Neural progenitor cell (in vitro differentiated cells): ENCODE measurements at regions not wholly inside any gene's neighbourhood (a gene's known extent, or its start where the extent isn't known, plus 50 kb on each side); places are given as distances from the start of the nearest gene placed in this dataset.

ENCODE experiments used
- DNase-seq: peaks from one replicate; pipeline ENCODE4 v3.0.0-alpha.2; 2016; ENCODE audit warnings: low spot score
- H2AFZ ChIP-seq: fragments of 200-600 bp; sonication (generic); replicated peaks from 2 replicates; pipeline ENCODE4 v1.6.1; 2016; ENCODE audit warnings: antibody characterized with exemption
- H3F3A ChIP-seq: fragments of 200-600 bp; sonication (generic); 2 replicates; pipeline ENCODE4 v1.6.1; 2016; ENCODE audit warnings: antibody characterized with exemption, low read depth
- H3K27ac ChIP-seq: fragments of 200-600 bp; sonication (generic); 2 replicates; pipeline ENCODE4 v1.5.1; 2016; ENCODE audit warnings: mild to moderate bottlenecking
- H3K27me3 ChIP-seq: fragments of 200-600 bp; sonication (generic); 2 replicates; pipeline ENCODE4 v1.6.1; 2016; ENCODE audit warnings: mild to moderate bottlenecking, moderate library complexity
- H3K36me3 ChIP-seq: fragments of 200-600 bp; sonication (generic); 2 replicates; pipeline ENCODE4 v1.5.1; 2016
- H3K4me1 ChIP-seq: fragments of 200-600 bp; sonication (generic); 2 replicates; pipeline ENCODE4 v1.6.1; 2016; ENCODE audit warnings: mixed run types
- H3K4me2 ChIP-seq: fragments of 200-600 bp; sonication (generic); 2 replicates; pipeline ENCODE4 v1.6.1; 2016
- H3K4me3 ChIP-seq: fragments of 200-600 bp; sonication (generic); 2 replicates; pipeline ENCODE4 v1.5.1; 2016
- H3K79me2 ChIP-seq: fragments of 200-600 bp; sonication (generic); 2 replicates; pipeline ENCODE4 v1.6.1; 2016; ENCODE audit warnings: low read depth
- H3K9ac ChIP-seq: fragments of 200-600 bp; sonication (generic); 2 replicates; pipeline ENCODE4 v1.6.1; 2016
- H3K9me3 ChIP-seq: fragments of 200-600 bp; sonication (generic); 2 replicates; pipeline ENCODE4 v1.5.1; 2016; ENCODE audit warnings: low read depth
- H4K20me1 ChIP-seq: fragments of 200-600 bp; sonication (generic); 2 replicates; pipeline ENCODE4 v1.6.1; 2016; ENCODE audit warnings: low read depth
- H3K27ac Mint-ChIP-seq: 3 replicates; pipeline ENCODE4 v1.8.0; 2021; ENCODE audit warnings: mixed read lengths
- H3K27me3 Mint-ChIP-seq: 2 replicates; pipeline ENCODE4 v1.8.0; 2022; ENCODE audit warnings: low read depth, mild to moderate bottlenecking, inconsistent platforms, moderate library complexity, mixed read lengths; ENCODE audit not compliant: insufficient read depth
- H3K36me3 Mint-ChIP-seq: 3 replicates; pipeline ENCODE4 v1.8.0; 2021; ENCODE audit warnings: mixed read lengths
- H3K4me1 Mint-ChIP-seq: 3 replicates; pipeline ENCODE4 v1.8.0; 2021; ENCODE audit warnings: mixed read lengths
- H3K4me3 Mint-ChIP-seq: 3 replicates; pipeline ENCODE4 v1.8.0; 2021; ENCODE audit warnings: mild to moderate bottlenecking, moderate library complexity, mixed read lengths
- H3K9me3 Mint-ChIP-seq: 3 replicates; pipeline ENCODE4 v1.8.0; 2020; ENCODE audit warnings: mixed read lengths
- EZH2 ChIP-seq: fragments of 200-600 bp; sonication (generic); IDR thresholded peaks from 2 replicates; pipeline ENCODE4 v1.6.1; 2017; ENCODE audit warnings: antibody characterized with exemption, mild to moderate bottlenecking, moderate library complexity
- EZH2phosphoT487 ChIP-seq: fragments of 200-600 bp; sonication (generic); IDR thresholded peaks from 2 replicates; pipeline ENCODE4 v1.6.1; 2017; ENCODE audit warnings: antibody characterized with exemption
- TF ChIP-seq, protein P1 (sequence below): fragments of 200-600 bp; sonication (generic); IDR thresholded peaks from 2 replicates; pipeline ENCODE4 v1.5.1; 2017; ENCODE audit warnings: antibody characterized with exemption, mild to moderate bottlenecking

DNA sequence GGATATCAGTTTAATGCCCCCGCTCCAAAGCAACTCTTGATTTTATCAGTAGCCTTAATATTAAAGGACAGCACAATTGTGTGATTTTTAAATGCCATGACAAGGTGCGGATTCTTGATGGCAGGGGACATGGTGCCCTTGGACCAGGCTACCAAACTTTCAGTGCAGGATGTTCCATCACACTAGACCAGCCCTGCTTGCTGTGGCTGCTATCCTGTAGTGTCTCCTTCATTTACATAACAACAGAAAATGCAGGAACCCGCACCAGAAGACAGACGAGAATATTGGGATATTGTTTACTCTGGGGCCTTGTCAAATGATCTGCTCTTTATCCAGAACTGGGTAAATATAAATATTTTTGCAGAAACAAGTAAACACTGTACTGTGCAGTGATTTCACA lies 229.3 kb upstream of the PKN2 start:
- Histone ChIP-seq H3K36me3 (no peaks in the 10 kb centered on the region), H3K4me1 (peaks cover 6% of the 10 kb centered on the region), H3K4me3 (no peak overlapping the region), H3K79me2 (no peaks in the 10 kb centered on the region), H3K27ac (no peak overlapping the region), H2AFZ (no peak overlapping the region), H3K9me3 (no peaks in the 10 kb centered on the region), H3K27me3 (no peaks in the 10 kb centered on the region), H4K20me1 (no peaks in the 10 kb centered on the region), H3K4me2 (no peak overlapping the region), H3K9ac (no peak overlapping the region), H3F3A (no peaks in the 10 kb centered on the region)
- Mint-ChIP-seq H3K4me1 (no peaks in the 10 kb centered on the region), H3K9me3 (no peaks in the 10 kb centered on the region), H3K4me3 (no peak overlapping the region), H3K27me3 (peaks cover 2% of the 10 kb centered on the region), H3K27ac (no peak overlapping the region), H3K36me3 (no peaks in the 10 kb centered on the region)
- DNase-seq, result no peak
- TF ChIP-seq EZH2phosphoT487, result no peak
- TF ChIP-seq EZH2, result no peak

DNA sequence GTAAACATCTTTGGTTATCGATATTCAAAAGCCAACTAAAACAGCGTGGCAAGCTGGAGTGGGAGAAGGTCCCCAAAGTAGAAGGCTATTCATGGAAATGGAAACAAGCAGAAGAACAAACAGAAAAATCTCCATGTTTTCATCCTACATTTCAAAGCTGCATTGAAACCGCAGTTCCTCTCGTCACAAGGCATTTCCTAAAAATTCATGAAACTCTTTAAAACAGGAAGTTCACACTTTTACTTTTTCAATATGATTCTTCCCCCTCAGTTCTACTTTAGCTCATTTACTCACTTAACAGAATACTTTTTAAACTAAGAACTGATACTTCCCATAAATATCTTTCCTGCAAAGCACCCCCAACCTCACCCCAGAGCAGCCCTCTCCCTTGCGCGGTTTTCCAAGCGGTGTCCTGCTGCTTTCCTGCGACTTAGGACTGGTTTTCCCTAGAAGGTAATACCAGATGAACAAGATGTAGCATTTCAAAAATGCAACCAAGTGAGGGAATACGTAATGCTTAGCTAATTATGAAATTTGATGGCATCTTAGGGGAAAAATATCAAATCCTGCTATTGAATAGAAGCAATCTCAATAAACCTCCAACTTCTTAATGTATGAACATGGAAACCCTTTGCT lies 228.3 kb upstream of the PKN2 start:
- H3K4me3 Mint-ChIP-seq, result no peak overlapping the region
- H3K27me3 Mint-ChIP-seq, result peaks cover 2% of the 10 kb centered on the region
- Histone ChIP-seq H3K27ac (no peak overlapping the region), H2AFZ (peak overlapping the region; percentile 19), H3K4me1 (peaks cover 6% of the 10 kb centered on the region), H3K4me2 (no peak overlapping the region), H4K20me1 (no peaks in the 10 kb centered on the region), H3K79me2 (no peaks in the 10 kb centered on the region), H3K4me3 (no peak overlapping the region), H3F3A (peaks cover 3% of the 10 kb centered on the region), H3K9ac (no peak overlapping the region), H3K27me3 (no peaks in the 10 kb centered on the region), H3K36me3 (no peaks in the 10 kb centered on the region), H3K9me3 (no peaks in the 10 kb centered on the region)
- H3K9me3 Mint-ChIP-seq, result no peaks in the 10 kb centered on the region
- no peak for DNase-seq
- no peak overlapping the region for H3K27ac Mint-ChIP-seq
- H3K36me3 Mint-ChIP-seq, result no peaks in the 10 kb centered on the region
- no peaks in the 10 kb centered on the region for H3K4me1 Mint-ChIP-seq
- no peak for TF ChIP-seq EZH2
- TF ChIP-seq EZH2phosphoT487, result no peak
- TF ChIP-seq, protein P1, sequence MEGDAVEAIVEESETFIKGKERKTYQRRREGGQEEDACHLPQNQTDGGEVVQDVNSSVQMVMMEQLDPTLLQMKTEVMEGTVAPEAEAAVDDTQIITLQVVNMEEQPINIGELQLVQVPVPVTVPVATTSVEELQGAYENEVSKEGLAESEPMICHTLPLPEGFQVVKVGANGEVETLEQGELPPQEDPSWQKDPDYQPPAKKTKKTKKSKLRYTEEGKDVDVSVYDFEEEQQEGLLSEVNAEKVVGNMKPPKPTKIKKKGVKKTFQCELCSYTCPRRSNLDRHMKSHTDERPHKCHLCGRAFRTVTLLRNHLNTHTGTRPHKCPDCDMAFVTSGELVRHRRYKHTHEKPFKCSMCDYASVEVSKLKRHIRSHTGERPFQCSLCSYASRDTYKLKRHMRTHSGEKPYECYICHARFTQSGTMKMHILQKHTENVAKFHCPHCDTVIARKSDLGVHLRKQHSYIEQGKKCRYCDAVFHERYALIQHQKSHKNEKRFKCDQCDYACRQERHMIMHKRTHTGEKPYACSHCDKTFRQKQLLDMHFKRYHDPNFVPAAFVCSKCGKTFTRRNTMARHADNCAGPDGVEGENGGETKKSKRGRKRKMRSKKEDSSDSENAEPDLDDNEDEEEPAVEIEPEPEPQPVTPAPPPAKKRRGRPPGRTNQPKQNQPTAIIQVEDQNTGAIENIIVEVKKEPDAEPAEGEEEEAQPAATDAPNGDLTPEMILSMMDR, result no peak

DNA sequence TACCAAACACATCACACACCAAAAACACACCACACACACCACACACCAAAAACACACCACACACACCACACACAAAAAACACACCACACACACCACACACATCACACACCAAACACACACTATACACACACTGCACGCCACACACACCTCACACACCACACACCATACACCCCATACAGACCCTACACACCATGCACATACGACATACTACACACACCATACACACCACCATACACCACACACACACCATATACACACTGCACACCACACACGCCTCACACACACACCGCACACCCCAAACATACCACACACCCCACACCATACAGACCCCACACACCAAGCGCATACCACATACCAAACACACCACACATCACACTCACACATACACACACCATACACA lies 226.9 kb upstream of the PKN2 start:
- H3K9me3 ChIP-seq, result no peaks in the 10 kb centered on the region
- peaks cover 2% of the 10 kb centered on the region for H3K27me3 Mint-ChIP-seq
- peaks cover 3% of the 10 kb centered on the region for H3F3A ChIP-seq
- no peak for DNase-seq
- H3K4me2 ChIP-seq, result no peak overlapping the region
- H3K36me3 Mint-ChIP-seq, result no peaks in the 10 kb centered on the region
- peaks cover 2% of the 10 kb centered on the region for H3K4me1 Mint-ChIP-seq
- no peaks in the 10 kb centered on the region for H3K36me3 ChIP-seq
- H3K4me3 Mint-ChIP-seq, result no peak overlapping the region
- no peaks in the 10 kb centered on the region for H3K9me3 Mint-ChIP-seq
- H3K9ac ChIP-seq, result no peak overlapping the region
- no peak overlapping the region for H3K27ac ChIP-seq
- H3K4me1 ChIP-seq, result peaks cover 9% of the 10 kb centered on the region
- H3K4me3 ChIP-seq, result no peak overlapping the region
- H2AFZ ChIP-seq, result no peak overlapping the region
- TF ChIP-seq EZH2, result no peak
- TF ChIP-seq, protein P1, result no peak
- TF ChIP-seq EZH2phosphoT487, result no peak
- peaks cover 6% of the 10 kb centered on the region for H3K27me3 ChIP-seq
- no peak overlapping the region for H3K27ac Mint-ChIP-seq
- H4K20me1 ChIP-seq, result no peaks in the 10 kb centered on the region
- H3K79me2 ChIP-seq, result no peaks in the 10 kb centered on the region

DNA sequence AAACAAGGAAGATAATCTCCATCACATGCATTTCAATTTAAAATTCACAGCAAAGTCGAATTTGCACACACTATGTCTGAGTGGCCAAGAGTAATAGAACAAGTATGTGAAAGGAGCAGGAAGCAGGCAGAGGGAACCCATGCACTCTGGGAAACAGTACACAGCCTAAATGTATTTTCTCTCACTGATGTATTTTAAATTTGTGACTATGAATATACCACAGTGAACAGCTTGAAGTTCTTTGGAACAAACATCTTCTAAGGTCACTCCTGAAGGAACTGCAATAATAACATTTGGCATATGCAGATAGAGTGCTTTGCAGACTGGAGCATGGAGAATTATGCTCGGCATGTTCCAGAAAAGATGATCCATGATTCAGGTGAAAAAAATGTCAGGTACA lies 223.1 kb upstream of the PKN2 start:
- H3K79me2 ChIP-seq, result no peaks in the 10 kb centered on the region
- no peak overlapping the region for H2AFZ ChIP-seq
- H3K9ac ChIP-seq, result no peak overlapping the region
- Mint-ChIP-seq H3K36me3 (no peaks in the 10 kb centered on the region), H3K4me3 (no peak overlapping the region), H3K9me3 (no peaks in the 10 kb centered on the region), H3K27me3 (peaks cover 2% of the 10 kb centered on the region), H3K4me1 (peaks cover 6% of the 10 kb centered on the region), H3K27ac (no peak overlapping the region)
- H3K4me2 ChIP-seq, result no peak overlapping the region
- H3K36me3 ChIP-seq, result no peaks in the 10 kb centered on the region
- TF ChIP-seq EZH2phosphoT487 (no peak), EZH2 (no peak)
- TF ChIP-seq, protein P1, result no peak
- H3K9me3 ChIP-seq, result no peaks in the 10 kb centered on the region
- H3K4me1 ChIP-seq, result peaks cover 12% of the 10 kb centered on the region
- H4K20me1 ChIP-seq, result no peaks in the 10 kb centered on the region
- H3K27ac ChIP-seq, result no peak overlapping the region
- no peak for DNase-seq
- H3F3A ChIP-seq, result peaks cover 12% of the 10 kb centered on the region
- no peak overlapping the region for H3K4me3 ChIP-seq
- peaks cover 7% of the 10 kb centered on the region for H3K27me3 ChIP-seq
